ENCODE measurements at regions not wholly inside any gene's neighbourhood (a gene's known extent, or its start where the extent isn't known, plus 50 kb on each side); places are given as distances from the start of the nearest gene placed in this dataset.

DNA sequence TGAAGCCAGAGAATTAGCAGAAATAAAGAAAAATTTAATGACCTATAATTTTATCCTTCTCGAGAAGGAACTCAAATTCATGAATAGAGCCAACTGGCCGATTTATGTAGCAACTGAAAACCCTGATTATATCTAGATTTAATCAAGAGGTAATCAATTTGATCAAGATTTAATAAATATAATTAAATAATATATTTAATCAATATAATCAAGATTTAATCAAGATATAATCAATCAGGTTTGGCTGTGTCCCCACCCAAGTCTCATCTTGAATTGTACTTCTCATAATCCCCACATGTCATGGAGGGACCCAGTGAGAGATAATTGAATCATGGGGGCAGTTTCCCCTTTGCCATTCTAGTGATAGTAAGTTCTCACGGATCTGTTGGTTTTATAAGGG lies 181.2 kb upstream of the CDIN1 start:
- no peak for TF ChIP-seq ZNF431 (CRISPR knock-in tag; IDR thresholded peaks at IDR 0.05; ENCODE audit: borderline replicate concordance, low read depth)
- TF ChIP-seq SOX13 (IDR thresholded peaks at IDR 0.05): no peak
- TF ChIP-seq SOX13 (CRISPR knock-in tag; conservative IDR thresholded peaks at IDR 0.05 in 1 of 2, IDR thresholded peaks at IDR 0.05 in 1 of 2): no peak
- no peak for TF ChIP-seq SALL2 (CRISPR knock-in tag; IDR thresholded peaks at IDR 0.05)
- TF ChIP-seq, protein P1, sequence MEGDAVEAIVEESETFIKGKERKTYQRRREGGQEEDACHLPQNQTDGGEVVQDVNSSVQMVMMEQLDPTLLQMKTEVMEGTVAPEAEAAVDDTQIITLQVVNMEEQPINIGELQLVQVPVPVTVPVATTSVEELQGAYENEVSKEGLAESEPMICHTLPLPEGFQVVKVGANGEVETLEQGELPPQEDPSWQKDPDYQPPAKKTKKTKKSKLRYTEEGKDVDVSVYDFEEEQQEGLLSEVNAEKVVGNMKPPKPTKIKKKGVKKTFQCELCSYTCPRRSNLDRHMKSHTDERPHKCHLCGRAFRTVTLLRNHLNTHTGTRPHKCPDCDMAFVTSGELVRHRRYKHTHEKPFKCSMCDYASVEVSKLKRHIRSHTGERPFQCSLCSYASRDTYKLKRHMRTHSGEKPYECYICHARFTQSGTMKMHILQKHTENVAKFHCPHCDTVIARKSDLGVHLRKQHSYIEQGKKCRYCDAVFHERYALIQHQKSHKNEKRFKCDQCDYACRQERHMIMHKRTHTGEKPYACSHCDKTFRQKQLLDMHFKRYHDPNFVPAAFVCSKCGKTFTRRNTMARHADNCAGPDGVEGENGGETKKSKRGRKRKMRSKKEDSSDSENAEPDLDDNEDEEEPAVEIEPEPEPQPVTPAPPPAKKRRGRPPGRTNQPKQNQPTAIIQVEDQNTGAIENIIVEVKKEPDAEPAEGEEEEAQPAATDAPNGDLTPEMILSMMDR (CRISPR knock-in tag; IDR thresholded peaks at IDR 0.05): no peak
- no peak for TF ChIP-seq MYC (CRISPR knock-in tag; IDR thresholded peaks at IDR 0.05; ENCODE audit: borderline replicate concordance)
- no peak for TF ChIP-seq HNRNPH1 (optimal IDR thresholded peaks at IDR 0.05; ENCODE audit: low read depth, low read length)
- TF ChIP-seq, protein P2, sequence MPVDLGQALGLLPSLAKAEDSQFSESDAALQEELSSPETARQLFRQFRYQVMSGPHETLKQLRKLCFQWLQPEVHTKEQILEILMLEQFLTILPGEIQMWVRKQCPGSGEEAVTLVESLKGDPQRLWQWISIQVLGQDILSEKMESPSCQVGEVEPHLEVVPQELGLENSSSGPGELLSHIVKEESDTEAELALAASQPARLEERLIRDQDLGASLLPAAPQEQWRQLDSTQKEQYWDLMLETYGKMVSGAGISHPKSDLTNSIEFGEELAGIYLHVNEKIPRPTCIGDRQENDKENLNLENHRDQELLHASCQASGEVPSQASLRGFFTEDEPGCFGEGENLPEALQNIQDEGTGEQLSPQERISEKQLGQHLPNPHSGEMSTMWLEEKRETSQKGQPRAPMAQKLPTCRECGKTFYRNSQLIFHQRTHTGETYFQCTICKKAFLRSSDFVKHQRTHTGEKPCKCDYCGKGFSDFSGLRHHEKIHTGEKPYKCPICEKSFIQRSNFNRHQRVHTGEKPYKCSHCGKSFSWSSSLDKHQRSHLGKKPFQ (CRISPR knock-in tag; IDR thresholded peaks at IDR 0.05; ENCODE audit: insufficient replicate concordance): no peak
- no peak for TF ChIP-seq TARDBP (CRISPR knock-in tag; IDR thresholded peaks at IDR 0.05)
- no peak for TF ChIP-seq KLF11 (CRISPR knock-in tag; IDR thresholded peaks at IDR 0.05)
- no peak for TF ChIP-seq KLF6 (CRISPR knock-in tag; IDR thresholded peaks at IDR 0.05)
- TF ChIP-seq LCORL (IDR thresholded peaks at IDR 0.05): no peak
- TF ChIP-seq LCORL (CRISPR knock-in tag; IDR thresholded peaks at IDR 0.05): no peak

Measured in HepG2 (cell line).